Left lung (tissue), 4 donors: ENCODE measurements at regions not wholly inside any gene's neighbourhood (a gene's known extent, or its start where the extent isn't known, plus 50 kb on each side); places are given as distances from the start of the nearest gene placed in this dataset.
"Not testable (repeated sequence)": the region's sequence is repeated elsewhere in the genome, so short reads cannot be mapped to it uniquely, and the experiment has no call there.

Experiments used
- ATAC-seq: fragments of 200-7000 bp; cut with Tn5 transposase; one replicate; pipeline ENCODE4 v1.9.1; 2020; ENCODE audit warnings: moderate library complexity
- DNase-seq, 4 donors: peaks; one replicate each; pipeline ENCODE4 v3.0.0-alpha.2; 2013 to 2020
- H3K27ac ChIP-seq, 2 donors: fragments of 200-600 bp; sonication (generic) in 1 of 2; one replicate each; pipeline versions ENCODE4 v1.5.0 to v1.8.0; 2020 to 2021
- H3K27me3 ChIP-seq, 2 donors: fragments of 200-600 bp; sonication (generic) in 1 of 2; one replicate each; pipeline versions ENCODE4 v1.5.0 to v1.8.0; 2020 to 2021
- H3K36me3 ChIP-seq, 2 donors: fragments of 200-600 bp; sonication (generic) in 1 of 2; one replicate each; pipeline versions ENCODE4 v1.5.0 to v1.8.0; 2020 to 2021
- H3K4me1 ChIP-seq, 2 donors: fragments of 200-600 bp; one replicate each; pipeline ENCODE4 v1.8.0; 2021
- H3K4me3 ChIP-seq, 2 donors: fragments of 200-600 bp; sonication (generic) in 1 of 2; one replicate each; pipeline versions ENCODE4 v1.5.0 to v1.8.0; 2020 to 2021; ENCODE audit warnings: mild to moderate bottlenecking in 1 of 2
- H3K9me3 ChIP-seq, 2 donors: fragments of 200-600 bp; sonication (generic) in 1 of 2; one replicate each; pipeline versions ENCODE4 v1.5.0 to v1.8.0; 2020 to 2021
- CTCF ChIP-seq, 2 donors: fragments of 200-600 bp; sonication (generic) in 1 of 2; IDR thresholded peaks; one replicate each; pipeline versions ENCODE4 v1.5.0 to v1.8.0; 2021; ENCODE audit warnings: antibody characterized with exemption in 2 of 2
- intact Hi-C, 2 donors: fragments of 100-400 bp; cut with DNase I; formaldehyde crosslinking; loops; one replicate each; pipeline versions ENCODE4 v1.11.2 to v1.14.2; 2022
- donor health status: DM: no; HTN: yes; CAD: no.
- donor health status: DM: no; HTN: no; CAD: no.

GRCh38 chr5:89324990-89325389, 442.0 kb upstream of the MEF2C start:
- intact Hi-C loops: no loop called here
- no peaks in the 10 kb centered on the region for H3K27me3 ChIP-seq
- TF ChIP-seq CTCF (IDR thresholded peaks at IDR 0.05): no peak
- no peaks in the 10 kb centered on the region for H3K36me3 ChIP-seq
- peaks cover 0 to 3% of the 10 kb centered on the region in 2 donors for H3K4me1 ChIP-seq
- DNase-seq (no peak), ATAC-seq (no peak)
- no peak overlapping the region for H3K27ac ChIP-seq
- no peak overlapping the region for H3K4me3 ChIP-seq
- no peaks in the 10 kb centered on the region for H3K9me3 ChIP-seq

- intact Hi-C loops: no loop called here
- ATAC-seq: no peak
These were observed 437.7 kb upstream of the MEF2C start for GRCh38 chr5:89320421-89321277.

GRCh38 chr5:89317838-89318237, 434.9 kb upstream of the MEF2C start:
- peak in 1 of 4 donors; percentile 45 for DNase-seq
- intact Hi-C loops, ATAC-seq, H3K36me3 ChIP-seq, H3K4me3 ChIP-seq, H3K27ac ChIP-seq, H3K27me3 ChIP-seq, H3K9me3 ChIP-seq: not testable (repeated sequence)
- peaks cover 7 to 13% of the 10 kb centered on the region in 2 donors for H3K4me1 ChIP-seq

More at GRCh38 chr5:89320421-89321277, 437.7 kb upstream of the MEF2C start:
- Histone ChIP-seq H3K4me1 (peaks cover 0 to 3% of the 10 kb centered on the region in 2 donors), H3K4me3 (no peak overlapping the region), H3K36me3 (no peaks in the 10 kb centered on the region), H3K27me3 (no peaks in the 10 kb centered on the region), H3K27ac (no peak overlapping the region), H3K9me3 (no peaks in the 10 kb centered on the region)
- no peak for DNase-seq
- TF ChIP-seq CTCF (IDR thresholded peaks at IDR 0.05): no peak

- Histone ChIP-seq H3K27me3 (no peaks in the 10 kb centered on the region), H3K4me1 (peaks cover 7 to 13% of the 10 kb centered on the region in 2 donors), H3K9me3 (no peaks in the 10 kb centered on the region), H3K27ac (peak overlapping the region in 1 of 2 donors; percentile 33), H3K36me3 (no peaks in the 10 kb centered on the region), H3K4me3 (no peak overlapping the region)
- peak; percentile 32 to 55 (median 42) for DNase-seq
- intact Hi-C loops: no loop called here
- peak; percentile 94 for ATAC-seq
- TF ChIP-seq CTCF (IDR thresholded peaks at IDR 0.05): no peak
These were observed 432.5 kb upstream of the MEF2C start for GRCh38 chr5:89315286-89316100.

GRCh38 chr5:89313804-89314588, 431.0 kb upstream of the MEF2C start:
- no peaks in the 10 kb centered on the region for H3K9me3 ChIP-seq
- DNase-seq (no peak), ATAC-seq (peak; percentile 70)
- no peak overlapping the region for H3K4me3 ChIP-seq
- no peaks in the 10 kb centered on the region for H3K36me3 ChIP-seq
- H3K27me3 ChIP-seq: no peaks in the 10 kb centered on the region
- intact Hi-C loops: no loop called here
- peaks cover 7 to 13% of the 10 kb centered on the region in 2 donors for H3K4me1 ChIP-seq
- H3K27ac ChIP-seq: no peak overlapping the region
- no peak for TF ChIP-seq CTCF (IDR thresholded peaks at IDR 0.05)
